ENCODE measurements at regions not wholly inside any gene's neighbourhood (a gene's known extent, or its start where the extent isn't known, plus 50 kb on each side); places are given as distances from the start of the nearest gene placed in this dataset.

- Histone ChIP-seq H3K9me2 (ENCODE audit: low read depth, low read length) (no peaks in the 10 kb centered on the region), H3K79me2 (ENCODE audit: insufficient read depth, low read length) (no peaks in the 10 kb centered on the region), H4K20me1 (ENCODE audit: insufficient read depth, low read length) (no peaks in the 10 kb centered on the region), H2AFZ (ENCODE audit: low read length) (no peak overlapping the region), H3K4me2 (ENCODE audit: low read length) (no peak overlapping the region), H3K27ac (ENCODE audit: low read depth, low read length, poor library complexity, severe bottlenecking) (no peak overlapping the region), H3K4me3 (ENCODE audit: low read depth, low read length, poor library complexity, severe bottlenecking) (no peak overlapping the region), H3K9ac (ENCODE audit: low read length) (no peak overlapping the region), H3K27me3 (ENCODE audit: insufficient read depth, low read length) (no peaks in the 10 kb centered on the region), H3K36me3 (ENCODE audit: insufficient read depth, low read length) (no peaks in the 10 kb centered on the region), H3K9me3 (ENCODE audit: low read length) (no peaks in the 10 kb centered on the region), H3K4me1 (ENCODE audit: insufficient read depth, low read length, severe bottlenecking) (no peaks in the 10 kb centered on the region), H3F3A (ENCODE audit: insufficient read depth, low read length) (no peaks in the 10 kb centered on the region)
- TF ChIP-seq CTCF (IDR thresholded peaks at IDR 0.05; ENCODE audit: low read length) (no peak), EZH2 (IDR thresholded peaks at IDR 0.05; ENCODE audit: borderline replicate concordance, low read length) (no peak)
These were observed 360.3 kb downstream of the LRRC70 start for GRCh38 chr5:62938927-62939326.

- Histone ChIP-seq H3K36me3 (ENCODE audit: insufficient read depth, low read length) (no peaks in the 10 kb centered on the region), H3K4me2 (ENCODE audit: low read length) (no peak overlapping the region), H3K9ac (ENCODE audit: low read length) (no peak overlapping the region), H3K9me2 (ENCODE audit: low read depth, low read length) (no peaks in the 10 kb centered on the region), H3K4me1 (ENCODE audit: insufficient read depth, low read length, severe bottlenecking) (no peaks in the 10 kb centered on the region), H3K79me2 (ENCODE audit: insufficient read depth, low read length) (no peaks in the 10 kb centered on the region), H3F3A (ENCODE audit: insufficient read depth, low read length) (no peaks in the 10 kb centered on the region), H3K27ac (ENCODE audit: low read depth, low read length, poor library complexity, severe bottlenecking) (no peak overlapping the region), H3K4me3 (ENCODE audit: low read depth, low read length, poor library complexity, severe bottlenecking) (no peak overlapping the region), H4K20me1 (ENCODE audit: insufficient read depth, low read length) (no peaks in the 10 kb centered on the region), H3K27me3 (ENCODE audit: insufficient read depth, low read length) (no peaks in the 10 kb centered on the region), H3K9me3 (ENCODE audit: low read length) (no peaks in the 10 kb centered on the region), H2AFZ (ENCODE audit: low read length) (no peak overlapping the region)
- no peak for TF ChIP-seq EZH2 (IDR thresholded peaks at IDR 0.05; ENCODE audit: borderline replicate concordance, low read length)
- TF ChIP-seq CTCF (IDR thresholded peaks at IDR 0.05; ENCODE audit: low read length): no peak
These were observed 359.3 kb downstream of the LRRC70 start for GRCh38 chr5:62937661-62938558.

- Histone ChIP-seq H3K79me2 (ENCODE audit: insufficient read depth, low read length) (no peaks in the 10 kb centered on the region), H3K4me2 (ENCODE audit: low read length) (no peak overlapping the region), H3K9ac (ENCODE audit: low read length) (no peak overlapping the region), H3K4me1 (ENCODE audit: insufficient read depth, low read length, severe bottlenecking) (no peaks in the 10 kb centered on the region), H3K9me2 (ENCODE audit: low read depth, low read length) (no peaks in the 10 kb centered on the region), H3K27me3 (ENCODE audit: insufficient read depth, low read length) (no peaks in the 10 kb centered on the region), H3K27ac (ENCODE audit: low read depth, low read length, poor library complexity, severe bottlenecking) (no peak overlapping the region), H3K4me3 (ENCODE audit: low read depth, low read length, poor library complexity, severe bottlenecking) (no peak overlapping the region), H3K9me3 (ENCODE audit: low read length) (no peaks in the 10 kb centered on the region), H4K20me1 (ENCODE audit: insufficient read depth, low read length) (no peaks in the 10 kb centered on the region), H3F3A (ENCODE audit: insufficient read depth, low read length) (no peaks in the 10 kb centered on the region), H3K36me3 (ENCODE audit: insufficient read depth, low read length) (no peaks in the 10 kb centered on the region), H2AFZ (ENCODE audit: low read length) (no peak overlapping the region)
- no peak for TF ChIP-seq CTCF (IDR thresholded peaks at IDR 0.05; ENCODE audit: low read length)
- TF ChIP-seq EZH2 (IDR thresholded peaks at IDR 0.05; ENCODE audit: borderline replicate concordance, low read length): no peak
These were observed 357.0 kb downstream of the LRRC70 start for GRCh38 chr5:62935660-62936059.

Data from OCI-LY1 (cell line).